Fibroblast of upper back skin (primary cell): ENCODE measurements at regions not wholly inside any gene's neighbourhood (a gene's known extent, or its start where the extent isn't known, plus 50 kb on each side); places are given as distances from the start of the nearest gene placed in this dataset.

Source experiments
- DNase-seq: peaks from one replicate; pipeline ENCODE4 v3.0.0-alpha.2; 2013

GRCh38 chr2:223530811-223531210 lies 71.3 kb downstream of the SCG2 start:
- no peak for DNase-seq

GRCh38 chr2:223532161-223532560 lies 70.0 kb downstream of the SCG2 start:
- peak; percentile 39 for DNase-seq

- DNase-seq, result no peak
Measured at GRCh38 chr2:223532712-223533111, 69.4 kb downstream of the SCG2 start.

- no peak for DNase-seq
Measured at GRCh38 chr2:223536546-223536945, 65.6 kb downstream of the SCG2 start.

- no peak for DNase-seq
Measured at GRCh38 chr2:223537115-223537514, 65.0 kb downstream of the SCG2 start.

- DNase-seq, result peak; percentile 80
Measured at GRCh38 chr2:223537651-223538601, 64.2 kb downstream of the SCG2 start.

GRCh38 chr2:223538920-223539440 lies 63.2 kb downstream of the SCG2 start:
- no peak for DNase-seq

- DNase-seq, result no peak
Measured at GRCh38 chr2:223541546-223541945, 60.6 kb downstream of the SCG2 start.

GRCh38 chr2:223542501-223542900 lies 59.7 kb downstream of the SCG2 start:
- no peak for DNase-seq

GRCh38 chr2:223545406-223545805 lies 56.8 kb downstream of the SCG2 start:
- no peak for DNase-seq

- DNase-seq, result no peak
Measured at GRCh38 chr2:223545830-223546229, 56.3 kb downstream of the SCG2 start.
